IPS DF 6.9 (cell line): ENCODE measurements at regions not wholly inside any gene's neighbourhood (a gene's known extent, or its start where the extent isn't known, plus 50 kb on each side); places are given as distances from the start of the nearest gene placed in this dataset.

Source experiments
- DNase-seq: peaks from one replicate; pipeline ENCODE4 v3.0.0-alpha.2; 2013; ENCODE audit warnings: low read depth, low spot score
- H3K27ac ChIP-seq: one replicate; pipeline ENCODE4 v1.5.1; 2013; ENCODE audit warnings: low read length, control low read depth
- H3K27me3 ChIP-seq: 2 replicates; pipeline ENCODE4 v1.6.1; 2013; ENCODE audit warnings: mild to moderate bottlenecking, low read length; ENCODE audit not compliant: control insufficient read depth, insufficient read depth
- H3K36me3 ChIP-seq: 2 replicates; pipeline ENCODE4 v1.6.1; 2013; ENCODE audit warnings: low read length; ENCODE audit not compliant: control insufficient read depth, insufficient read depth
- H3K4me1 ChIP-seq: 2 replicates; pipeline ENCODE4 v1.6.1; 2013; ENCODE audit warnings: low read length; ENCODE audit not compliant: control insufficient read depth, insufficient read depth
- H3K4me3 ChIP-seq: 2 replicates; pipeline ENCODE4 v1.5.1; 2013; ENCODE audit warnings: mild to moderate bottlenecking, low read length
- H3K9me3 ChIP-seq: 2 replicates; pipeline ENCODE4 v1.6.1; 2013; ENCODE audit warnings: low read length, inconsistent platforms; ENCODE audit not compliant: control insufficient read depth, insufficient read depth
- WGBS: extraction: QIAGEN DNeasy Blood & Tissue Kit; methylation state at CpG from one replicate; pipeline ENCODE4 v1.1.7; 2013; ENCODE audit warnings: mixed read lengths, missing lambda C conversion rate; ENCODE audit not compliant: insufficient read length, insufficient coverage; 5-methylcytosine and 5-hydroxymethylcytosine counted together

GRCh38 chr12:45572114-45572513, 157.4 kb upstream of the ARID2 start:
- peaks cover 2% of the 10 kb centered on the region; the same call in 1 of the 2 replicates for H3K4me1 ChIP-seq
- H3K4me3 ChIP-seq = no peak overlapping the region
- no peaks in the 10 kb centered on the region for H3K36me3 ChIP-seq
- DNase-seq = no peak
- WGBS = no CpG with 5 or more reads among the region's 1 CpG
- no peaks in the 10 kb centered on the region for H3K9me3 ChIP-seq
- no peak overlapping the region for H3K27ac ChIP-seq
- no peaks in the 10 kb centered on the region for H3K27me3 ChIP-seq

- H3K4me3 ChIP-seq = no peak overlapping the region
- H3K36me3 ChIP-seq = no peaks in the 10 kb centered on the region
- H3K27ac ChIP-seq = no peak overlapping the region
- H3K27me3 ChIP-seq = no peaks in the 10 kb centered on the region
- H3K4me1 ChIP-seq = peaks cover 2% of the 10 kb centered on the region; the same call in 1 of the 2 replicates
- no peak for DNase-seq
- no peaks in the 10 kb centered on the region for H3K9me3 ChIP-seq
Measured at GRCh38 chr12:45575417-45575816, 154.1 kb upstream of the ARID2 start.

- no CpG with 5 or more reads among the region's 7 CpGs for WGBS
- no peak overlapping the region for H3K27ac ChIP-seq
- no peaks in the 10 kb centered on the region for H3K36me3 ChIP-seq
- no peak for DNase-seq
- no peaks in the 10 kb centered on the region for H3K9me3 ChIP-seq
- peaks cover 2% of the 10 kb centered on the region; the same call in 1 of the 2 replicates for H3K4me1 ChIP-seq
- H3K4me3 ChIP-seq = no peak overlapping the region
- H3K27me3 ChIP-seq = no peaks in the 10 kb centered on the region
Measured at GRCh38 chr12:45575823-45576475, 153.6 kb upstream of the ARID2 start.

DNA sequence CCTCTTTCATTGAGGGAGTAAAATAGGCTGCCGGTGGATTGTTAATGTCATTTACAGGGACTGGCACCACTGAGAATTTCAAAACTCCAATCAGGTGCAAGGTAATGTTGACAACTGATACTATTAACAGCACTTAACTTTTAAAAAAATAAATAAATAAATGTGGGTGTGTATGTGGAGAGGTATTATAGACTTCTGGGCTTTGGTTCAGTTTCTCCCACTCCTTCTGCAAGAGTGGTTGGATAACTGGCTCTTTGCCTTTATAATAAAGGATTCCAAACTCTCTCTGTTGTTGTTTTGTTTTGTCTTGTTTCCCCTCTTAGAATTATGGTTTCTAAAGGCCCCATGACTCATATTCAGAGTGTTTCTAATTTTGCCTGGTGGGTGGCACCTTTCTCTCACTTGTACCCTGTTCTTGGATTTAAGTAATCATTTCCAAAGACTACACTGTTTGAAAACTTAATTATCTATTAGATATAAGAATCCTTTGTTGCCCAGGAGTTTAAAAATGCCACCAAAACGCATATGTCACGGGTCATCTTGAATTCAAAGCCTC, 151.6 kb upstream of the ARID2 start:
- DNase-seq = no peak
- WGBS = no CpG with 5 or more reads among the region's 3 CpGs
- no peak overlapping the region for H3K27ac ChIP-seq
- no peaks in the 10 kb centered on the region for H3K36me3 ChIP-seq
- H3K4me3 ChIP-seq = no peak overlapping the region
- no peaks in the 10 kb centered on the region for H3K9me3 ChIP-seq
- H3K4me1 ChIP-seq = peaks cover 2% of the 10 kb centered on the region; the same call in 1 of the 2 replicates
- no peaks in the 10 kb centered on the region for H3K27me3 ChIP-seq

GRCh38 chr12:45580356-45580969, 149.0 kb upstream of the ARID2 start:
- Histone ChIP-seq H3K27ac (no peak overlapping the region), H3K36me3 (no peaks in the 10 kb centered on the region), H3K4me1 (peaks cover 2% of the 10 kb centered on the region; the same call in 1 of the 2 replicates), H3K27me3 (no peaks in the 10 kb centered on the region), H3K4me3 (no peak overlapping the region), H3K9me3 (no peaks in the 10 kb centered on the region)
- no peak for DNase-seq
- no CpG with 5 or more reads among the region's 2 CpGs for WGBS

DNA sequence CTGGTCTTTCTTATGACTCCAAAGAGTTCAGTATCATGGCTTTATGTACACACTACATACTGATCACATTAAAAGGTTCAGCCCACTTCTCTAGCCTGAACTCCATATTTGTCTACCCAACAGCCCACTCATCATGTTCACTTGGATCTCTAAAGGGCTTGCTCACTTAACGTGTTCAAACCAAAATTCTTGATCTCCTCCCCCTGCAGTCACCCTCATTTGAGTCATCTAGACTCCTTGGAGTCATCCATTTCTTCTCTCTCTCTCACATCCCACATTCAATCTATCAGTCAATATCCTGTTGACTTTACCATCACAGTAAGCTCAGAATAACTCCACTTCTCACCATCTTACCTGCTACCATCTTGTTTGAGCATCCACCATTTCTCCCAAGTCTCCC, 148.4 kb upstream of the ARID2 start:
- H3K27me3 ChIP-seq = no peaks in the 10 kb centered on the region
- no peaks in the 10 kb centered on the region for H3K9me3 ChIP-seq
- H3K27ac ChIP-seq = no peak overlapping the region
- no CpG with 5 or more reads among the region's 1 CpG for WGBS
- H3K4me1 ChIP-seq = no peaks in the 10 kb centered on the region
- DNase-seq = no peak
- H3K4me3 ChIP-seq = no peak overlapping the region
- no peaks in the 10 kb centered on the region for H3K36me3 ChIP-seq

GRCh38 chr12:45582536-45582935, 147.0 kb upstream of the ARID2 start:
- Histone ChIP-seq H3K27ac (no peak overlapping the region), H3K4me1 (no peaks in the 10 kb centered on the region), H3K36me3 (no peaks in the 10 kb centered on the region), H3K9me3 (no peaks in the 10 kb centered on the region), H3K27me3 (no peaks in the 10 kb centered on the region), H3K4me3 (no peak overlapping the region)
- no peak for DNase-seq
- WGBS = no CpG with 5 or more reads among the region's 1 CpG

DNA sequence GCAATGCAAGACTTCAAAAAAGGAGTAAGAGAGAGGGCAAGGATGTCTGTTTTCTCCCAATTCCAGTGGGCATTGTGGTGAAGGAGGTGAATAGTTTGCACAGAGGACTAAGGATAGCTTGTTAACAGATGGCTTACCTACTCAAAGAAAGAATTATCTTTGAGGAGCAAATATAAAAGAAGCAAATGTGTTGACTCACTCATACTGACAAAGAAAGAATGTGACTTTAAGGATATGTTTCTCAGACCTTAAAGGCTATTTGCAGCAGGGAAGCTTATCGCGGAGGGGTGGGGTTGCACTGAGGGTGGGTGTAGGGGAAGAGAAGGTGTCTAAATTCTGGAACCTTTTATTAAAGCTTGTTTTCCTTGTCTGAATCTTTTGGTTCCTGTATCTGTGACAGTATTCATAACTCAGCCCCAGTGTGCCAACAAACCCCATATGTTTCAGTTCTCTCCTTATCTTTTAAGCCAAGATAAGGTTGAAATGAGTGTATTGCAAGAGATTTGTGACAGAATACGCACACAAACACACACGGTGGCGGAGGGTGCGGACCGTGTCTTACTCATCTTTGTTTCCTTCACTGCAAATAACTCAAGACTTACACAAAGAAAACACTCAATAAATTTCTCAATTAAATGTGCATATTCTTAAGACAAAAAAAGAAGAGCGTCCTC, 146.4 kb upstream of the ARID2 start:
- Histone ChIP-seq H3K27ac (no peak overlapping the region), H3K27me3 (no peaks in the 10 kb centered on the region), H3K4me3 (no peak overlapping the region), H3K9me3 (no peaks in the 10 kb centered on the region), H3K4me1 (no peaks in the 10 kb centered on the region), H3K36me3 (no peaks in the 10 kb centered on the region)
- no peak for DNase-seq
- WGBS = no CpG with 5 or more reads among the region's 8 CpGs

DNA sequence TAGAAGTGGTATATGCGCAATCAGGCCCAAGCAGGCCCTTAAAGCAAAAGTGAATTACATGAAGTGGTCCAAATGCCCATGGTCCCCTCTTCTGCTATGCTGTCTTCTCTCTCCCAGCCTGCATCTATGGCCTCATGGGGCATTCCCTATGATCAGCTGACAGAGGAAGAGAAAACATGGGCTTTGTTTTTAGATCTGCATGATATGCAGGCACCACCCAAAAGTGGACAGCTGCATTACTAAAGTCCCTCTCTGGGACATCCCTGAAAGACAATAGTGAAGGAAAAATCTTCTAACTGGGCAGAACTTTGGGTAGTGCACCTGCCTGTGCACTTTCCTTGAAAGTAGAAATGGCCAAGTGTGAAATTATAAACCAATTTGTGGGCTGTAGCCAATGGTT, 145.2 kb upstream of the ARID2 start:
- H3K4me1 ChIP-seq = no peaks in the 10 kb centered on the region
- no peak overlapping the region for H3K4me3 ChIP-seq
- H3K36me3 ChIP-seq = no peaks in the 10 kb centered on the region
- no peaks in the 10 kb centered on the region for H3K9me3 ChIP-seq
- no CpG with 5 or more reads among the region's 1 CpG for WGBS
- no peaks in the 10 kb centered on the region for H3K27me3 ChIP-seq
- DNase-seq = no peak
- no peak overlapping the region for H3K27ac ChIP-seq

GRCh38 chr12:45585522-45586230, 143.8 kb upstream of the ARID2 start:
- no peaks in the 10 kb centered on the region for H3K27me3 ChIP-seq
- H3K27ac ChIP-seq = no peak overlapping the region
- no CpG with 5 or more reads among the region's 31 CpGs for WGBS
- no peaks in the 10 kb centered on the region for H3K9me3 ChIP-seq
- no peaks in the 10 kb centered on the region for H3K4me1 ChIP-seq
- no peak for DNase-seq
- no peaks in the 10 kb centered on the region for H3K36me3 ChIP-seq
- H3K4me3 ChIP-seq = no peak overlapping the region
